ENCODE measurements at regions not wholly inside any gene's neighbourhood (a gene's known extent, or its start where the extent isn't known, plus 50 kb on each side); places are given as distances from the start of the nearest gene placed in this dataset.

DNA sequence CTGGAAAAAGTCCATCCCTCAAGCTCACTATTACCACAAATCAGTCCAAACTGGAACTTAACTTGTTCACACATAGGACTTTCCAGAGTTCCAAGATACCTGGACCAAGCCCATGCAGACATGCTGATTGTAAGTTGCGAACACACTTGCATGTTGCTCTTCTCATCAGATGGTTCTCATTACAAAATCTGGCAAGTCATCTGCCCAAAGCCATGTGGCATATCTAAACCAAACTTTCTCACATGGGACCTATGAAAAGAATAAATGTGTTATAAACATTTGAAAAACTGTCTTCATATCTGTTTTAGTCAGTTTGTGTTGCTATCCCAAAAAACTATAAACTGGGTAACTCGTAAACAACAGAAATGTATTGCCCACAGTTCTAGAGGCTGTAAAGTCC is 58.8 kb upstream of the MKLN1 start:
- no peak overlapping the region for H3K4me2 ChIP-seq (ENCODE audit: control insufficient read depth, extremely low read depth, insufficient read depth, low read depth, low read length)
- no peaks in the 10 kb centered on the region for H3K9me1 ChIP-seq (ENCODE audit: control insufficient read depth, extremely low read depth, insufficient read depth, low read length)
- H3K4me3 ChIP-seq (ENCODE audit: control insufficient read depth in 2 of 3, extremely low read depth in 1 of 3, insufficient read depth in 2 of 3, low read depth in 1 of 3, low read length in 3 of 3): no peak overlapping the region
- DNase-seq (ENCODE audit: low read depth, low spot score) (no peak), FAIRE-seq (no peak)
- no peak overlapping the region for H2AFZ ChIP-seq (ENCODE audit: control insufficient read depth, low read length)
- H4K20me1 ChIP-seq (ENCODE audit: control insufficient read depth, extremely low read depth, insufficient read depth, low read length): no peaks in the 10 kb centered on the region
- dilution Hi-C loops (cut with MboI; ENCODE audit: extremely low pct_ligation_motif_present, low sequenced_read_pairs): no loop called here
- no peaks in the 10 kb centered on the region for H3K9me3 ChIP-seq (ENCODE audit: control insufficient read depth, low read depth, low read length)
- H3K27me3 ChIP-seq (ENCODE audit: control insufficient read depth, extremely low read depth, insufficient read depth, low read length): peaks cover 2% of the 10 kb centered on the region
- H3K79me2 ChIP-seq (ENCODE audit: control insufficient read depth, insufficient read depth, low read length): no peaks in the 10 kb centered on the region
- TF ChIP-seq CTCF (optimal IDR thresholded peaks at IDR 0.05 in 1 of 3, IDR thresholded peaks at IDR 0.05 in 1 of 3, conservative IDR thresholded peaks at IDR 0.05 in 1 of 3; ENCODE audit: extremely low read depth in 1 of 3, insufficient read depth in 2 of 3, low read length in 3 of 3) (no peak), EZH2 (IDR thresholded peaks at IDR 0.05; ENCODE audit: low read length) (no peak)
- H3K9ac ChIP-seq (ENCODE audit: control insufficient read depth, extremely low read depth, insufficient read depth, low read length): no peak overlapping the region
- H3K27ac ChIP-seq (ENCODE audit: control insufficient read depth, insufficient read depth, low read length): no peak overlapping the region
- no peaks in the 10 kb centered on the region for H3K36me3 ChIP-seq (ENCODE audit: control insufficient read depth in 2 of 2, extremely low read depth in 1 of 2, insufficient read depth in 2 of 2, low read length in 2 of 2)
- H3K4me1 ChIP-seq (ENCODE audit: control insufficient read depth, extremely low read depth, insufficient read depth, low read length): no peaks in the 10 kb centered on the region

DNA sequence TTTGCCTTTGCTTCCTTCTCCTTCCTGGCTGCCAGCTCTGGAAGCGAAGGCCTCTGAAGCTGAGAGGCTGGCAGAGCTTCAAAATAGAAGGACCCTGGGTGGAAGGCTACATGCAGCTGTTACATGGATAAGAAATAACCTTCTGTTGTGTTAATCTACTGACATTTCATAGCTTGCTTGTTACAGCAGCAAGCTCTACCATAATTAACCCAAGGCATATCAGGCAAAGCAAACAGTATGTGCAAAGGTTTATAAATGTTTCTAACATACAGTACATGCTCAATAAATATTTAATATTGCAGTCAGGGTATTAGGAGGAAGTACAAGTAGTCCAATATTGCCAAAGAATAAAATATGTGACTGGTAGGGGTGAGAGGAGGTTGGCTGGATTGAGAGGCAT is 55.6 kb upstream of the MKLN1 start:
- Histone ChIP-seq H3K36me3 (ENCODE audit: control insufficient read depth in 2 of 2, extremely low read depth in 1 of 2, insufficient read depth in 2 of 2, low read length in 2 of 2) (no peaks in the 10 kb centered on the region), H2AFZ (ENCODE audit: control insufficient read depth, low read length) (no peak overlapping the region), H3K27ac (ENCODE audit: control insufficient read depth, insufficient read depth, low read length) (no peak overlapping the region), H3K27me3 (ENCODE audit: control insufficient read depth, extremely low read depth, insufficient read depth, low read length) (peaks cover 2% of the 10 kb centered on the region), H3K79me2 (ENCODE audit: control insufficient read depth, insufficient read depth, low read length) (no peaks in the 10 kb centered on the region), H3K9me1 (ENCODE audit: control insufficient read depth, extremely low read depth, insufficient read depth, low read length) (no peaks in the 10 kb centered on the region), H3K9me3 (ENCODE audit: control insufficient read depth, low read depth, low read length) (no peaks in the 10 kb centered on the region), H4K20me1 (ENCODE audit: control insufficient read depth, extremely low read depth, insufficient read depth, low read length) (no peaks in the 10 kb centered on the region), H3K9ac (ENCODE audit: control insufficient read depth, extremely low read depth, insufficient read depth, low read length) (no peak overlapping the region), H3K4me3 (ENCODE audit: control insufficient read depth in 2 of 3, extremely low read depth in 1 of 3, insufficient read depth in 2 of 3, low read depth in 1 of 3, low read length in 3 of 3) (no peak overlapping the region), H3K4me2 (ENCODE audit: control insufficient read depth, extremely low read depth, insufficient read depth, low read depth, low read length) (no peak overlapping the region), H3K4me1 (ENCODE audit: control insufficient read depth, extremely low read depth, insufficient read depth, low read length) (no peaks in the 10 kb centered on the region)
- FAIRE-seq (no peak), DNase-seq (ENCODE audit: low read depth, low spot score) (no peak)
- dilution Hi-C loops (cut with MboI; ENCODE audit: extremely low pct_ligation_motif_present, low sequenced_read_pairs): no loop called here
- TF ChIP-seq EZH2 (IDR thresholded peaks at IDR 0.05; ENCODE audit: low read length): no peak
- no peak for TF ChIP-seq CTCF (optimal IDR thresholded peaks at IDR 0.05 in 1 of 3, IDR thresholded peaks at IDR 0.05 in 1 of 3, conservative IDR thresholded peaks at IDR 0.05 in 1 of 3; ENCODE audit: extremely low read depth in 1 of 3, insufficient read depth in 2 of 3, low read length in 3 of 3)

Data from keratinocyte (primary cell).